CD4-positive, alpha-beta T cell treated with Interleukin-15 for 4 hours (primary cell): ENCODE measurements at regions not wholly inside any gene's neighbourhood (a gene's known extent, or its start where the extent isn't known, plus 50 kb on each side); places are given as distances from the start of the nearest gene placed in this dataset.

ENCODE experiments used
- DNase-seq: peaks from one replicate; pipeline ENCODE4 v3.0.0-alpha.2; 2020; ENCODE audit warnings: low spot score

GRCh38 chr9:96183751-96184150 lies 118.2 kb downstream of the HSD17B3 start:
- no peak for DNase-seq

- DNase-seq, result no peak
Observed at GRCh38 chr9:96178153-96178552, 123.8 kb downstream of the HSD17B3 start.

- DNase-seq, result no peak
Observed at GRCh38 chr9:96177719-96178028, 124.3 kb downstream of the HSD17B3 start.

GRCh38 chr9:96177005-96177718 lies 124.8 kb downstream of the HSD17B3 start:
- no peak for DNase-seq

GRCh38 chr9:96175796-96176195 lies 126.2 kb downstream of the HSD17B3 start:
- DNase-seq, result no peak

- no peak for DNase-seq
Observed at GRCh38 chr9:96175001-96175400, 127.0 kb downstream of the HSD17B3 start.

GRCh38 chr9:96174371-96174770 lies 127.6 kb downstream of the HSD17B3 start:
- DNase-seq, result no peak

GRCh38 chr9:96173640-96174039 lies 128.3 kb downstream of the HSD17B3 start:
- no peak for DNase-seq

GRCh38 chr9:96172797-96173196 lies 129.2 kb downstream of the HSD17B3 start:
- no peak for DNase-seq

- DNase-seq, result no peak
Observed at GRCh38 chr9:96171728-96172127, 130.2 kb downstream of the HSD17B3 start.

- no peak for DNase-seq
Observed at GRCh38 chr9:96169901-96170300, 132.1 kb downstream of the HSD17B3 start.

GRCh38 chr9:96169484-96169883 lies 132.5 kb downstream of the HSD17B3 start:
- DNase-seq, result no peak

- no peak for DNase-seq
Observed at GRCh38 chr9:96168882-96169281, 133.1 kb downstream of the HSD17B3 start.

GRCh38 chr9:96167011-96167410 lies 135.0 kb downstream of the HSD17B3 start:
- no peak for DNase-seq

GRCh38 chr9:96164268-96164683 lies 137.7 kb downstream of the HSD17B3 start:
- no peak for DNase-seq

- no peak for DNase-seq
Observed at GRCh38 chr9:96163712-96164111, 138.3 kb downstream of the HSD17B3 start.

GRCh38 chr9:96163161-96163560 lies 138.8 kb downstream of the HSD17B3 start:
- no peak for DNase-seq

- DNase-seq, result no peak
Observed at GRCh38 chr9:96161819-96162218, 140.2 kb downstream of the HSD17B3 start.

GRCh38 chr9:96160866-96161265 lies 141.1 kb downstream of the HSD17B3 start:
- no peak for DNase-seq

GRCh38 chr9:96160168-96160567 lies 141.8 kb downstream of the HSD17B3 start:
- DNase-seq, result no peak

GRCh38 chr9:96159596-96159995 lies 142.4 kb downstream of the HSD17B3 start:
- DNase-seq, result no peak

GRCh38 chr9:96158909-96159575 lies 142.9 kb downstream of the HSD17B3 start:
- no peak for DNase-seq

- no peak for DNase-seq
Observed at GRCh38 chr9:96158147-96158546, 143.8 kb downstream of the HSD17B3 start.

GRCh38 chr9:96157675-96158074 lies 144.3 kb downstream of the HSD17B3 start:
- DNase-seq, result no peak
